ENCODE measurements at regions not wholly inside any gene's neighbourhood (a gene's known extent, or its start where the extent isn't known, plus 50 kb on each side); places are given as distances from the start of the nearest gene placed in this dataset.

DNA sequence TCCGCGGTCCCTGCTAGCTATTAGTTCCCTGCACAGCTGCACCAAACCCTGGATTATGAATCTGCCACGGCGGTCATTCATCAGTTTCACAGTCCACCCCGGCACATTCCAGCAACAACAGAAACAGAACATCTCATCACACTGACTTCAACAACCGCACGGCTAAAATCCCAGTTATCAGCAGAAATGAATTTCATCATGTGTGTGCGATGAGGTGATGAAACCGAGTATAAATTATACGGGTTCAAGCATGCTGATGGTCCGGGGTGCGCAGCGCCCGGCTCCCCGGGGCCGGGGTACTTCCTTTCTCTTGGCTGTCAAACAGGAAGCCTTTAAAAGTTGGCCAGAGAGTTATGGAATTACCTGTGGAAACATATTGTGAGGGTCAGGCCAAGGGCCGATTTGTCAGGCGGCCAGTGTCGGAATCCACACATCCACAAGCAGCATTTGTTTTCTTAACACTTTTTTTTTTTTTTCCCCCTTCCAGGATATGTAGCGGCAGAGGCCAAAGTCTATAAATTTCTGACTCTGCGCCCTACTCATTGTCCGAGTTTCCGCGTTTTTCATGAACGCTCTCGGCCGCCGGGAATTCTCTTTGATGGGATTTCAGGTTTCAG, 420.9 kb upstream of the MGMT start:
- FAIRE-seq (no peak), ATAC-seq (no peak), DNase-seq (ENCODE audit: extremely low read depth in 1 of 4, low spot score in 3 of 4) (no peak)
- in situ Hi-C loops (cut with MboI) (no loop called here), intact Hi-C loops (cut with micrococcal nuclease) (no loop called here)
- no peaks in the 10 kb centered on the region for H3K36me3 ChIP-seq (ENCODE audit: control insufficient read depth, insufficient read depth, low read length)
- no peak overlapping the region for H3K4me2 ChIP-seq (ENCODE audit: insufficient read depth, low read length)
- no TSS peak for BruUV-seq (replicated peaks)
- no peaks in the 10 kb centered on the region for H3K4me1 ChIP-seq (replicated peaks in 1 of 2; ENCODE audit: control insufficient read depth in 2 of 2, insufficient read depth in 2 of 2, low read length in 2 of 2)
- no peak overlapping the region for H3K9ac ChIP-seq (ENCODE audit: insufficient read depth in 1 of 2, low read depth in 2 of 2, low read length in 2 of 2)
- no peak overlapping the region for H2AFZ ChIP-seq (ENCODE audit: low read depth, low read length)
- WGBS (ENCODE audit: insufficient coverage, low coverage, missing lambda C conversion rate): 4% methylated on average over 12 of the region's 28 CpGs
- TF ChIP-seq ZNF239 (CRISPR knock-in tag; IDR thresholded peaks at IDR 0.05): no peak
- TF ChIP-seq ZNF184 (CRISPR knock-in tag; IDR thresholded peaks at IDR 0.05): no peak
- no peak for TF ChIP-seq XRCC4 (IDR thresholded peaks at IDR 0.05; ENCODE audit: extremely low read depth, insufficient read depth, insufficient read length)
- TF ChIP-seq CSDE1 (IDR thresholded peaks at IDR 0.05): no peak
- TF ChIP-seq DIDO1 (tag; IDR thresholded peaks at IDR 0.05; ENCODE audit: low read depth): no peak
- TF ChIP-seq SP2 (IDR thresholded peaks at IDR 0.05; ENCODE audit: extremely low read depth, low read depth, low read length, poor library complexity, severe bottlenecking): no peak
- TF ChIP-seq, protein P1, sequence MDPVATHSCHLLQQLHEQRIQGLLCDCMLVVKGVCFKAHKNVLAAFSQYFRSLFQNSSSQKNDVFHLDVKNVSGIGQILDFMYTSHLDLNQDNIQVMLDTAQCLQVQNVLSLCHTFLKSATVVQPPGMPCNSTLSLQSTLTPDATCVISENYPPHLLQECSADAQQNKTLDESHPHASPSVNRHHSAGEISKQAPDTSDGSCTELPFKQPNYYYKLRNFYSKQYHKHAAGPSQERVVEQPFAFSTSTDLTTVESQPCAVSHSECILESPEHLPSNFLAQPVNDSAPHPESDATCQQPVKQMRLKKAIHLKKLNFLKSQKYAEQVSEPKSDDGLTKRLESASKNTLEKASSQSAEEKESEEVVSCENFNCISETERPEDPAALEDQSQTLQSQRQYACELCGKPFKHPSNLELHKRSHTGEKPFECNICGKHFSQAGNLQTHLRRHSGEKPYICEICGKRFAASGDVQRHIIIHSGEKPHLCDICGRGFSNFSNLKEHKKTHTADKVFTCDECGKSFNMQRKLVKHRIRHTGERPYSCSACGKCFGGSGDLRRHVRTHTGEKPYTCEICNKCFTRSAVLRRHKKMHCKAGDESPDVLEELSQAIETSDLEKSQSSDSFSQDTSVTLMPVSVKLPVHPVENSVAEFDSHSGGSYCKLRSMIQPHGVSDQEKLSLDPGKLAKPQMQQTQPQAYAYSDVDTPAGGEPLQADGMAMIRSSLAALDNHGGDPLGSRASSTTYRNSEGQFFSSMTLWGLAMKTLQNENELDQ (CRISPR knock-in tag; IDR thresholded peaks at IDR 0.05; ENCODE audit: borderline replicate concordance): no peak
- ChIA-PET CTCF (ENCODE audit: low intra/inter-chr PET ratio) (no interaction called here), POLR2A (interaction anchor here (0.8 kb wide), 1 partner anchor 52 kb away, joined by 3 read pairs; no protein-coding TSS in a partner anchor)
- no peak overlapping the region for H3K4me3 ChIP-seq
- no peaks in the 10 kb centered on the region for H3K9me1 ChIP-seq (ENCODE audit: control insufficient read depth, insufficient read depth, low read length)
- H3K9me3 ChIP-seq (replicated peaks; ENCODE audit: control insufficient read depth, insufficient read depth, low read depth, low read length): no peaks in the 10 kb centered on the region
- peaks cover 6 to 26% of the 10 kb centered on the region in 2 experiments; a peak in 3 of 5 replicates for H3K27me3 ChIP-seq (ENCODE audit: control insufficient read depth in 2 of 2, insufficient read depth in 2 of 2, low read length in 2 of 2)
- H3K27ac ChIP-seq (ENCODE audit: extremely low read depth, low read depth, low read length): no peak overlapping the region
- no peaks in the 10 kb centered on the region for H3K79me2 ChIP-seq (ENCODE audit: control insufficient read depth, insufficient read depth, low read length)
- H4K20me1 ChIP-seq (replicated peaks; ENCODE audit: control insufficient read depth, insufficient read depth, low read length): no peaks in the 10 kb centered on the region

Measured in K562 (cell line).